ENCODE measurements at regions not wholly inside any gene's neighbourhood (a gene's known extent, or its start where the extent isn't known, plus 50 kb on each side); places are given as distances from the start of the nearest gene placed in this dataset.

GRCh38 chr7:68925241-68925640 lies 673.0 kb upstream of the AUTS2 start:
- Histone ChIP-seq H3K27ac (no peak overlapping the region), H3K4me1 (no peaks in the 10 kb centered on the region), H3K9ac (ENCODE audit: low read depth in 2 of 2, low read length in 2 of 2) (no peak overlapping the region), H3K4me3 (no peak overlapping the region), H3K36me3 (no peaks in the 10 kb centered on the region), H3K9me3 (no peaks in the 10 kb centered on the region), H3K27me3 (no peaks in the 10 kb centered on the region)
- no peak for DNase-seq
- no peak for TF ChIP-seq CTCF (IDR thresholded peaks at IDR 0.05)
- intact Hi-C loops (cut with DNase I) = no loop called here

GRCh38 chr7:68929781-68930261 lies 668.5 kb upstream of the AUTS2 start:
- Histone ChIP-seq H3K9ac (ENCODE audit: low read depth in 2 of 2, low read length in 2 of 2) (no peak overlapping the region), H3K4me1 (no peaks in the 10 kb centered on the region), H3K27me3 (no peaks in the 10 kb centered on the region), H3K9me3 (no peaks in the 10 kb centered on the region), H3K27ac (no peak overlapping the region), H3K36me3 (no peaks in the 10 kb centered on the region), H3K4me3 (no peak overlapping the region)
- intact Hi-C loops (cut with DNase I) = no loop called here
- no peak for DNase-seq
- no peak for TF ChIP-seq CTCF (IDR thresholded peaks at IDR 0.05)

- no peak for TF ChIP-seq CTCF (IDR thresholded peaks at IDR 0.05)
- Histone ChIP-seq H3K27ac (no peak overlapping the region), H3K36me3 (no peaks in the 10 kb centered on the region), H3K9me3 (no peaks in the 10 kb centered on the region), H3K27me3 (no peaks in the 10 kb centered on the region), H3K4me3 (no peak overlapping the region), H3K4me1 (no peaks in the 10 kb centered on the region), H3K9ac (ENCODE audit: low read depth in 2 of 2, low read length in 2 of 2) (no peak overlapping the region)
- no peak for DNase-seq
- intact Hi-C loops (cut with DNase I) = no loop called here
Observed at GRCh38 chr7:68936471-68937035, 661.7 kb upstream of the AUTS2 start.

GRCh38 chr7:68938151-68938550 lies 660.1 kb upstream of the AUTS2 start:
- Histone ChIP-seq H3K36me3 (no peaks in the 10 kb centered on the region), H3K9me3 (no peaks in the 10 kb centered on the region), H3K4me1 (no peaks in the 10 kb centered on the region), H3K27me3 (no peaks in the 10 kb centered on the region), H3K4me3 (no peak overlapping the region), H3K9ac (ENCODE audit: low read depth in 2 of 2, low read length in 2 of 2) (no peak overlapping the region), H3K27ac (no peak overlapping the region)
- no peak for DNase-seq
- no peak for TF ChIP-seq CTCF (IDR thresholded peaks at IDR 0.05)
- intact Hi-C loops (cut with DNase I) = no loop called here

GRCh38 chr7:68943786-68944185 lies 654.5 kb upstream of the AUTS2 start:
- Histone ChIP-seq H3K9ac (ENCODE audit: low read depth in 2 of 2, low read length in 2 of 2) (no peak overlapping the region), H3K4me1 (no peaks in the 10 kb centered on the region), H3K36me3 (no peaks in the 10 kb centered on the region), H3K4me3 (no peak overlapping the region), H3K27ac (no peak overlapping the region), H3K27me3 (no peaks in the 10 kb centered on the region), H3K9me3 (no peaks in the 10 kb centered on the region)
- TF ChIP-seq CTCF (IDR thresholded peaks at IDR 0.05) = no peak
- intact Hi-C loops (cut with DNase I) = no loop called here
- DNase-seq = no peak

Data from colonic mucosa (tissue), 4 donors.